CD4-positive, alpha-beta T cell (primary cell): ENCODE measurements at regions not wholly inside any gene's neighbourhood (a gene's known extent, or its start where the extent isn't known, plus 50 kb on each side); places are given as distances from the start of the nearest gene placed in this dataset.

ENCODE experiments used
- ATAC-seq: fragments of 200-7000 bp; cut with Tn5 transposase; one replicate; pipeline ENCODE4 v1.10.0; 2022; ENCODE audit warnings: mild to moderate bottlenecking; ENCODE audit not compliant: poor library complexity
- CTCF ChIA-PET: fragments of 350-600 bp; sonication (Branson Sonifier 250); formaldehyde crosslinking; loops from one replicate; lab custom pipeline; 2021; ENCODE audit warnings: antibody characterized with exemption, inconsistent platforms; lab: Charles Lee
- POLR2A ChIA-PET: fragments of 350-600 bp; sonication (Branson Sonifier 250); formaldehyde crosslinking; loops from one replicate; lab custom pipeline; 2021; ENCODE audit warnings: antibody characterized with exemption, inconsistent platforms; lab: Charles Lee
- DNase-seq, 14 experiments: peaks; one replicate each; pipeline ENCODE4 v3.0.0-alpha.2; 2013 to 2020; ENCODE audit warnings: mixed read lengths in 2 of 14
- H3K27ac ChIP-seq, 2 donors: one replicate each; pipeline versions ENCODE4 v1.5.1 to v1.7.0; 2013; ENCODE audit warnings: low read length in 2 of 2, low read depth in 1 of 2, mild to moderate bottlenecking in 1 of 2
- H3K27me3 ChIP-seq, 2 experiments: 1 replicate in 1 of 2; 2 replicates in 1 of 2; pipeline versions ENCODE4 v1.6.1 to v1.7.0; 2013; ENCODE audit warnings: low read length in 2 of 2, control low read depth in 1 of 2, mild to moderate bottlenecking in 1 of 2, moderate library complexity in 1 of 2; ENCODE audit not compliant: insufficient read depth in 2 of 2, control insufficient read depth in 1 of 2
- H3K36me3 ChIP-seq: one replicate; pipeline ENCODE4 v1.6.1; 2013; ENCODE audit warnings: low read length, control low read depth; ENCODE audit not compliant: insufficient read depth
- H3K4me1 ChIP-seq: one replicate; pipeline ENCODE4 v1.6.1; 2013; ENCODE audit warnings: low read length, control low read depth; ENCODE audit not compliant: insufficient read depth
- H3K4me3 ChIP-seq: one replicate; pipeline ENCODE4 v1.5.1; 2013; ENCODE audit warnings: mild to moderate bottlenecking, low read length, moderate library complexity
- H3K9me3 ChIP-seq, 2 experiments: 1 replicate in 1 of 2; 2 replicates in 1 of 2; pipeline versions ENCODE4 v1.6.1 to v1.7.0; 2013; ENCODE audit warnings: low read length in 2 of 2, mild to moderate bottlenecking in 2 of 2, control low read depth in 1 of 2, moderate library complexity in 1 of 2; ENCODE audit not compliant: control insufficient read depth in 1 of 2, insufficient read depth in 1 of 2
- H3K27ac Mint-ChIP-seq: one replicate; pipeline ENCODE4 v1.8.0; 2020; ENCODE audit warnings: mixed read lengths
- H3K27me3 Mint-ChIP-seq: one replicate; pipeline ENCODE4 v1.8.0; 2021; ENCODE audit warnings: mixed read lengths
- H3K36me3 Mint-ChIP-seq: one replicate; pipeline ENCODE4 v1.8.0; 2021; ENCODE audit warnings: low read depth, mixed read lengths
- H3K4me1 Mint-ChIP-seq: one replicate; pipeline ENCODE4 v1.8.0; 2021; ENCODE audit warnings: low read depth, mixed read lengths
- H3K4me3 Mint-ChIP-seq: one replicate; pipeline ENCODE4 v1.8.0; 2020; ENCODE audit warnings: mild to moderate bottlenecking, mixed read lengths
- H3K9me3 Mint-ChIP-seq: one replicate; pipeline ENCODE4 v1.8.0; 2020; ENCODE audit warnings: mixed read lengths
- intact Hi-C, 2 experiments: fragments of 100-400 bp; cut with DNase I in 1 of 2; cut with micrococcal nuclease in 1 of 2; formaldehyde crosslinking; loops; one replicate each; pipeline versions ENCODE4 v1.15.1 to v1.9.0; 2023 to 2025; cut with DNase I, micrococcal nuclease
- TF ChIP-seq, protein P1 (sequence below): fragments of 200-600 bp; IDR thresholded peaks from one replicate; pipeline ENCODE4 v1.8.0; 2022; ENCODE audit warnings: antibody characterized with exemption, mild to moderate bottlenecking

DNA sequence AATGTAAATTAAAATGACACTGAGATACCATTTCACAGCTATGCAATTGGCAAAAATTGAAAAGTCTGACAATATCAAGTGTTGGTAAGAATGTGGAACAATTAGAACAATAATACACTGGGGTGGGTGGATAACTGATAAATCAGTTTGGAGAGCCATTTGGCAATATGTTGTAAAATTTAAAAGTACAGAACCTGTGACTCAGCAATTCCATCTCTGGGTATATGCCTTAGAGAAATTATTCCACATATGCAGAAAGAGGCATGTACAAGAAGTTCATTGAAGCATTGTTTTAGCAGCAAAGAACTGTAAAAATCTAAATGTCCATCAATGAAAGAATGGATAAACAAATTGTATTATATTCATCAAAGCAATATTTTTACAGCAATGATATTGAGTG lies 89.3 kb upstream of the NR3C1 start:
- Histone ChIP-seq H3K27ac (no peak overlapping the region), H3K4me1 (no peaks in the 10 kb centered on the region), H3K27me3 (no peaks in the 10 kb centered on the region), H3K36me3 (no peaks in the 10 kb centered on the region), H3K4me3 (no peak overlapping the region), H3K9me3 (no peaks in the 10 kb centered on the region)
- no peaks in the 10 kb centered on the region for H3K4me1 Mint-ChIP-seq
- no peak overlapping the region for H3K27ac Mint-ChIP-seq
- H3K4me3 Mint-ChIP-seq: no peak overlapping the region
- no peak for ATAC-seq
- ChIA-PET CTCF (interaction anchor here (1.0 kb wide), 1 partner anchor 9 kb away, joined by 3 read pairs; no protein-coding TSS in a partner anchor), POLR2A (no interaction called here)
- no peak for DNase-seq
- intact Hi-C loops: no loop called here
- TF ChIP-seq, protein P1, sequence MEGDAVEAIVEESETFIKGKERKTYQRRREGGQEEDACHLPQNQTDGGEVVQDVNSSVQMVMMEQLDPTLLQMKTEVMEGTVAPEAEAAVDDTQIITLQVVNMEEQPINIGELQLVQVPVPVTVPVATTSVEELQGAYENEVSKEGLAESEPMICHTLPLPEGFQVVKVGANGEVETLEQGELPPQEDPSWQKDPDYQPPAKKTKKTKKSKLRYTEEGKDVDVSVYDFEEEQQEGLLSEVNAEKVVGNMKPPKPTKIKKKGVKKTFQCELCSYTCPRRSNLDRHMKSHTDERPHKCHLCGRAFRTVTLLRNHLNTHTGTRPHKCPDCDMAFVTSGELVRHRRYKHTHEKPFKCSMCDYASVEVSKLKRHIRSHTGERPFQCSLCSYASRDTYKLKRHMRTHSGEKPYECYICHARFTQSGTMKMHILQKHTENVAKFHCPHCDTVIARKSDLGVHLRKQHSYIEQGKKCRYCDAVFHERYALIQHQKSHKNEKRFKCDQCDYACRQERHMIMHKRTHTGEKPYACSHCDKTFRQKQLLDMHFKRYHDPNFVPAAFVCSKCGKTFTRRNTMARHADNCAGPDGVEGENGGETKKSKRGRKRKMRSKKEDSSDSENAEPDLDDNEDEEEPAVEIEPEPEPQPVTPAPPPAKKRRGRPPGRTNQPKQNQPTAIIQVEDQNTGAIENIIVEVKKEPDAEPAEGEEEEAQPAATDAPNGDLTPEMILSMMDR: no peak
- H3K9me3 Mint-ChIP-seq: no peaks in the 10 kb centered on the region
- H3K27me3 Mint-ChIP-seq: no peaks in the 10 kb centered on the region
- H3K36me3 Mint-ChIP-seq: no peaks in the 10 kb centered on the region

DNA sequence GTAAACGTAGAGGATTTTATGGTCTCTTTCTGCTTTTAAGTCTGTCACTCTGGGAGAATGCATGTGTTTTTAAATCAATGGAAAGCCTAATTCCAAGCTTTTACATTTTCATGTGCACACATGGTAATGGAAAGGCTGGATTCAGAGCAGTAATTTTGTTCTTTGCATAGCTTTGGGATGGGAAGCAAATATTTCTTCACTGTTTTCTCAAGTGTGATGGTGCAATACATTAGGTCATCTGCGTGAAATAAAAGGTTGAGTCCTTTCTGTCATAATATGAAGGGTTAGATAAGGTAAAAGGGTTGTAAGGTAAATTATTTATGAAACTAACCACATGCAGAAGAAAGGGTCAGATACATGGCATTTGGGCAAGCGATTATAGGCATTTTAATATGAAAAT lies 88.2 kb upstream of the NR3C1 start:
- no peaks in the 10 kb centered on the region for H3K27me3 Mint-ChIP-seq
- TF ChIP-seq, protein P1: no peak
- H3K27ac Mint-ChIP-seq: no peak overlapping the region

DNA sequence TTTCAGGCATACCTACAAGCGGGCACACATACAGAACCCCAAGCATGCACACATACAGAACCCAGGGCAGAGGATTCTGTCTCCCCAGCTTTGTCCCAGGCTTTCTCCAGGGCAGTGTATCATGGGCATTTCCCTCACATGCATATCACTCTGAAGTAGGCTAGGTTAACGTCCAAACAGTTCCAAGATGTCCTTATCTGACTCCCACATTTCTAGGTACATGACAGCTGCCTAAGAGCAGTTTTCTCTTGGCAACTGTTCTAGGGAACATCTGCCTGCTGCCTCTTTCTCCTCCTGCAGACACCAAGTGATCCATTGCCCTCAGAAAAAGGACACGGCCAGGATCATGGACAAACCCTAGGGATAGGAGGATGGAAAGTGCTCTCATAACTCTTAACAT lies 84.9 kb upstream of the NR3C1 start:
- H3K9me3 ChIP-seq: no peaks in the 10 kb centered on the region
- no peak overlapping the region for H3K4me3 ChIP-seq
- no peaks in the 10 kb centered on the region for H3K27me3 ChIP-seq
- POLR2A ChIA-PET: no interaction called here
- H3K27me3 Mint-ChIP-seq: no peaks in the 10 kb centered on the region
- TF ChIP-seq, protein P1: no peak
- intact Hi-C loops: no loop called here
- H3K4me3 Mint-ChIP-seq: no peak overlapping the region
- no peak overlapping the region for H3K27ac Mint-ChIP-seq
- no peak overlapping the region for H3K27ac ChIP-seq
- DNase-seq (no peak), ATAC-seq (no peak)
- CTCF ChIA-PET: no interaction called here
- H3K4me1 ChIP-seq: no peaks in the 10 kb centered on the region
- H3K4me1 Mint-ChIP-seq: no peaks in the 10 kb centered on the region
- H3K36me3 ChIP-seq: no peaks in the 10 kb centered on the region
- H3K9me3 Mint-ChIP-seq: no peaks in the 10 kb centered on the region
- H3K36me3 Mint-ChIP-seq: no peaks in the 10 kb centered on the region

More for the DNA sequence above, 88.2 kb upstream of the NR3C1 start:
- ATAC-seq: no peak
- H3K4me1 ChIP-seq: no peaks in the 10 kb centered on the region
- intact Hi-C loops: no loop called here
- no peaks in the 10 kb centered on the region for H3K27me3 ChIP-seq
- H3K9me3 Mint-ChIP-seq: no peaks in the 10 kb centered on the region
- no peak overlapping the region for H3K4me3 Mint-ChIP-seq
- ChIA-PET POLR2A (no interaction called here), CTCF (no interaction called here)
- no peak overlapping the region for H3K4me3 ChIP-seq
- H3K36me3 Mint-ChIP-seq: no peaks in the 10 kb centered on the region
- no peak overlapping the region for H3K27ac ChIP-seq
- no peaks in the 10 kb centered on the region for H3K4me1 Mint-ChIP-seq
- no peak for DNase-seq
- H3K36me3 ChIP-seq: no peaks in the 10 kb centered on the region
- H3K9me3 ChIP-seq: no peaks in the 10 kb centered on the region
